ENCODE measurements at regions not wholly inside any gene's neighbourhood (a gene's known extent, or its start where the extent isn't known, plus 50 kb on each side); places are given as distances from the start of the nearest gene placed in this dataset.

- TF ChIP-seq CTCF (IDR thresholded peaks at IDR 0.05) (no peak), POLR2AphosphoS5 (IDR thresholded peaks at IDR 0.05; ENCODE audit: low read depth, low read length) (no peak), SIN3A (IDR thresholded peaks at IDR 0.05; ENCODE audit: borderline replicate concordance, insufficient read depth, low read depth, low read length) (no peak), REST (IDR thresholded peaks at IDR 0.05; ENCODE audit: insufficient read depth in 1 of 2, low read depth in 2 of 2, low read length in 1 of 2) (no peak), TCF7L2 (IDR thresholded peaks at IDR 0.05; ENCODE audit: low read depth, low read length) (no peak)
Measured at GRCh38 chr6:102742754-102743356, 1349.3 kb downstream of the GRIK2 start.

Data from Panc1 (cell line).